ENCODE measurements at regions not wholly inside any gene's neighbourhood (a gene's known extent, or its start where the extent isn't known, plus 50 kb on each side); places are given as distances from the start of the nearest gene placed in this dataset.

DNA sequence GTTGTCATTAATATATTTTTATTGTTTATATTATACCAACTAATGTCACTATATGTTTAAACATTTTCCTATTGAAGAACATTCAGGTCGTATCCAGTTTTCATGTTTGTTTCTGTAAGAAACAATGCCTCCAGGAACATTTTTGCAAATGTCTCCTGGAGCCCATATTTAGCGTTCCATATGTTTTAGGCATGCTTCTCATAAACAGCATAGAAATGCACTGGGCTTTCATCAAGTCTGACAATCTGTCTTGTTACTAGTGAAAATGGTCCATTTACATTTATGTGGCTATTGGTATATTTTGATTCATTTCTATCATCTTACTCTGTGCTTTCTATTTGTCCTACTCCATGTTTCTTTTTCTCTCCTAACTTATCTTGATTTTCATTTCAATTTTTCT is 431.7 kb downstream of the TFAP2A start:
- Mint-ChIP-seq H3K4me1 (ENCODE audit: low read depth) (no peaks in the 10 kb centered on the region), H3K27me3 (no peaks in the 10 kb centered on the region), H3K27ac (no peak overlapping the region), H3K9me3 (ENCODE audit: low read depth) (peaks cover 3% of the 10 kb centered on the region), H3K4me3 (no peak overlapping the region), H3K36me3 (no peaks in the 10 kb centered on the region)

DNA sequence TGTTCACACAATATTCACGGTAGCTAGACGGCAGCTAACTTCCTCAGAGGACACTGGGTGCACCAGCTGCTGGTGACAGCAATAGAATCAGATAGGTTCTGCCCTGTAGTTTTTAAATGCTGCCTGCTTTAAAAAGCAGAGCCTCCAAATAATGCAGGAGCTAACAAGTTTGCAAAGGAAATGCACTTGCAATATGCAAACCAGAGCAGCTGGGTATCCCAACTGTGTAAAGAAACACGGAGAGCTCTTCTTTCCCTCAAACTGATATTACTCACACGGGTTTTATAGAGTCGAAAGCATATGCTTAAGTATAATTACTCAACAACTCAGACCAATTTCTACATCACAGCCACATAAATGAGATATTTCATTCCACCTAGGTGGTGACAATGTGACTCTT is 432.7 kb downstream of the TFAP2A start:
- Mint-ChIP-seq H3K4me3 (no peak overlapping the region), H3K9me3 (ENCODE audit: low read depth) (peaks cover 3% of the 10 kb centered on the region), H3K4me1 (ENCODE audit: low read depth) (no peaks in the 10 kb centered on the region), H3K36me3 (no peaks in the 10 kb centered on the region), H3K27ac (no peak overlapping the region), H3K27me3 (no peaks in the 10 kb centered on the region)

DNA sequence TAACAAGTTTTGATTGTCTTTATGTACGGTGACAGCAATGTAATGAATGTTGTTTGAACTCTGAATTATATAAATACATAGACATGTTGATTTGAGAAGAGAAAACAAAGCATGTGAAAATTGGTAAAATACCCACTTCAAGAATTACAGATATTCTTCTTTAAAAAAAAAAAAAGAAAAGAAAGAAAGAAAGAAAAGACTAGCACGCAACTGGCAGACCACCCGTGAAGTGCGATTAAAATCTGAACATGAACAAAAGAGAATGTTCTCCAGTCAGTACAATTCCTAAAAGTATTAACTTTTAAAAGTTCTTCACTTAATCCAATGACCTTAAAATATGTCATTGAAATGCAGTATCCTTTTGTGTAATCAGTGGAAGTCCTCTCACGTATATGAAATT is 434.9 kb downstream of the TFAP2A start:
- peaks cover 11% of the 10 kb centered on the region for H3K9me3 Mint-ChIP-seq (ENCODE audit: low read depth)
- H3K27me3 Mint-ChIP-seq, result no peaks in the 10 kb centered on the region
- H3K27ac Mint-ChIP-seq, result no peak overlapping the region
- no peak overlapping the region for H3K4me3 Mint-ChIP-seq
- no peaks in the 10 kb centered on the region for H3K36me3 Mint-ChIP-seq
- H3K4me1 Mint-ChIP-seq (ENCODE audit: low read depth), result no peaks in the 10 kb centered on the region

DNA sequence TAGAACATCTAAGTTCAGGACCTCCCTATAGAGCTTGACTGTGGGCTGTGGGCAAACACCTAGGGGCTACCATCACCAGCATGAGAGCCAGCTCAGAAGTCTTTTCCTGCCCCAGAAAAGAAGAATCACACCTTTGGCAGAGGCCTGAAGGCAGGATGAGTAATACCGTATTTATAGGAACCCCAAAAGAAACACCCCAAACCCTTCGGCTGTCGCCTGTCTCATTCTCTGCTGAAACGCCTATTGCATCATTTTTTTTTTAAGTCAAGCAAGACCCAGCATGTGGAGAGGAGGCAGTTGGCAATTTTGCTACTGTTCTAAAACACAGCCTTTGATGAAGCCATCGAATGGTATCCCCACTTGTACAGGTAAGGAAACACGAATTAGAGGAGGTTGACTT is 436.4 kb downstream of the TFAP2A start:
- no peaks in the 10 kb centered on the region for H3K36me3 Mint-ChIP-seq
- H3K9me3 Mint-ChIP-seq (ENCODE audit: low read depth), result peaks cover 8% of the 10 kb centered on the region
- H3K27ac Mint-ChIP-seq, result no peak overlapping the region
- H3K27me3 Mint-ChIP-seq, result no peaks in the 10 kb centered on the region
- no peaks in the 10 kb centered on the region for H3K4me1 Mint-ChIP-seq (ENCODE audit: low read depth)
- no peak overlapping the region for H3K4me3 Mint-ChIP-seq

DNA sequence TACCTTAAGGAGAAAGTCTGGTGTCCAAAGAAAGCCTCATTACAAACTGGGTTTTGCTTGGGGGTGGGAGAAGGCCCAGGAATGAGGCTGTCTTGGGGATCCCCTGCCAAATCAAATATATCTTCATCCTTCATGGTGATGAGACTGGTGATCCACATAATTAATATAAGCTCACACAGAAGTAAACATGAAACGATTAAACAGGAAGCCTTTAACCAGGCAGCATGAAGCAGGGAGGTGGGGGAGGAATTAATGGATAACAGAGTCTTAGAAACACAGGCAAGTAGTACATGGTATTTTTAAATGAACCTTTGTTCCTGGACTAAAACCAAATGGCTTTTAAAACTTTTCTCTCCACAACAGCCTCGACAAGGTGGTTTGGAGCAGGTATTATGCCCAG is 437.5 kb downstream of the TFAP2A start:
- H3K4me3 Mint-ChIP-seq, result no peak overlapping the region
- no peak overlapping the region for H3K27ac Mint-ChIP-seq
- no peaks in the 10 kb centered on the region for H3K36me3 Mint-ChIP-seq
- peaks cover 8% of the 10 kb centered on the region for H3K9me3 Mint-ChIP-seq (ENCODE audit: low read depth)
- H3K27me3 Mint-ChIP-seq, result no peaks in the 10 kb centered on the region
- H3K4me1 Mint-ChIP-seq (ENCODE audit: low read depth), result no peaks in the 10 kb centered on the region

DNA sequence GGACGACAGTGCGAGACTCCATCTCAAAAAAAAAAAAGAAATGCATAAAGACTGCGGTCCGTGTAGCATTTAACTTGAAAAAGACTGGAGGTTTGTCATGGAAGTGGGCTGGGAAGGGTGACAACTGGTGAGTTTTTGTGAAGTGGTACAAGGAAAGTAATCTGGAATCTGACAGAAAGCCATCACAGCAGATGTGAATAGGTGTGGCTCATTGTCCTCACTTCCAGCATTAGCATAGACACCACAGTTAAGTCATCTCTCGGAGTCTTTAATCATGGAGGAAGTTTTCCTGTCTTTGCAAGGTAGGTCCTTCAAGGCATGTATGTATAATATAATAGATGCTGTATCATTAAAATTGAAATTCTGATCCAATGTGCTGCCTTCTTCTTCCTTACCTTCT is 453.2 kb downstream of the TFAP2A start:
- H3K27ac Mint-ChIP-seq, result no peak overlapping the region
- H3K4me1 Mint-ChIP-seq (ENCODE audit: low read depth), result no peaks in the 10 kb centered on the region
- no peaks in the 10 kb centered on the region for H3K36me3 Mint-ChIP-seq
- H3K4me3 Mint-ChIP-seq, result no peak overlapping the region
- H3K9me3 Mint-ChIP-seq (ENCODE audit: low read depth), result peaks cover 7% of the 10 kb centered on the region
- H3K27me3 Mint-ChIP-seq, result no peaks in the 10 kb centered on the region

DNA sequence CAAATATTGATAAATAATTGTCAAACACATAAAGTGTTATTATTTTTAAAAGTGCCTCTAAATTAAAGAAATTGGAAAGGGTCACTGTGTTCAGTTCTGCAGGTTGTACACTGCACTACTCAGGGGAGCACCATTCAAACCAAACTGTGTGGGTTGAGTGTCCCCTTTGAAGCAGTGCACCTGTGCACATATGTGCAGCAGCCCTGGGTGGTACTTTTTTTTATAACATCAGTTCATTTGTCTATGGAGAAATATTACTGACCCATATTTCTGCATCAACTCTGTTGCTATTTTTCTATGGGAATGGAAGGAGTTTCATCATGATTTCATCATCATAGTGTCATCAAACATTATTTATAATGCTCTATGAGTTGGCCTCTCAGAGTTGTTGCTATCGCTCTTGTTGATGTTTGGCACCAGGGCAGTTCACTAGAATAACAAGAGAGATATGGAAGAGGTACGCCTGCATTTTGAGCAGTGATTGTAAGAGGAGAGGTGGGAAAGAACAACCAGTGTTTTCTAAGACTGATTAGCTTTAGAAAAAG is 457.6 kb downstream of the TFAP2A start:
- Mint-ChIP-seq H3K4me1 (ENCODE audit: low read depth) (no peaks in the 10 kb centered on the region), H3K27ac (no peak overlapping the region), H3K4me3 (no peak overlapping the region), H3K27me3 (peaks cover 2% of the 10 kb centered on the region), H3K36me3 (no peaks in the 10 kb centered on the region), H3K9me3 (ENCODE audit: low read depth) (peaks cover 5% of the 10 kb centered on the region)

DNA sequence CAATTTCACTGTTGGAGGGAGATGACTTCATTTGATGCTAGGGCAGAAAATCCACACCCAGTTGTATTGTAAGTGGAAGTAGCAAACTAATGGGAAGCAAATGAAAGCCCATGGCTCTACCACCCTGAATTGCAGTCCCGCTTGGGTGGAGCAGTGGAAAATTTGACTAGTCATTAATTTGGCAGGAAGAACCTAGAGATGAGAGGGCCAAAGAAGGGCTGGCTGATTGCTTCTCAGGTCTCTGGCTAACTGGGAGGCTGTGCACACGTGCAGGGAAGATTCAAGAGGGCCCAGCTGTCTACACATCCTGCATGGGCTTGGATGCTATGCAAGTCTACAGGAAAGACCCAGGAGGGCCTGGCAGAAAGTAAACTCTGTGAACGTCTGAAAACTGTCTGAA is 466.2 kb downstream of the TFAP2A start:
- peaks cover 16% of the 10 kb centered on the region for H3K9me3 Mint-ChIP-seq (ENCODE audit: low read depth)
- H3K4me3 Mint-ChIP-seq, result no peak overlapping the region
- H3K4me1 Mint-ChIP-seq (ENCODE audit: low read depth), result no peaks in the 10 kb centered on the region
- H3K36me3 Mint-ChIP-seq, result no peaks in the 10 kb centered on the region
- H3K27ac Mint-ChIP-seq, result no peak overlapping the region
- no peaks in the 10 kb centered on the region for H3K27me3 Mint-ChIP-seq

DNA sequence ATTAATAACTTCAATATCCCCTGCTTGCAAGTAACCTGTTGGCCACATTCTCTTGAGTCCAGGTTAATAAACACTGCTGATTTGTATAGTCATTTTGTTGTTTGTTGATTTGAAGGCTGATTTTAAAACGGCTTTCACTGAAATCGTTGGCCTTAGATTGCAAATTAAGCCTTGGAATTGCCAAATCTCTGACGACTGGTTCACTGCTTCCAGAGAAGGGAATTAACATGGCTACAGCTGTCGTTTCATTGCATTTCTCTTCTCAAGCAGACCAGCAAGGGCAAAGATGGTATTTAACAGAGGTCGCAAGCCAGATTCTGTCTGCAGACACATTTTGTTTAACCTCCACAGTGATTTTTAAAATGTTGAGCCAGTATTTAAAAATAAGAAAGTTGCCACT is 470.9 kb downstream of the TFAP2A start:
- Mint-ChIP-seq H3K27ac (no peak overlapping the region), H3K4me3 (no peak overlapping the region), H3K36me3 (no peaks in the 10 kb centered on the region), H3K4me1 (ENCODE audit: low read depth) (no peaks in the 10 kb centered on the region), H3K9me3 (ENCODE audit: low read depth) (peaks cover 9% of the 10 kb centered on the region), H3K27me3 (no peaks in the 10 kb centered on the region)

DNA sequence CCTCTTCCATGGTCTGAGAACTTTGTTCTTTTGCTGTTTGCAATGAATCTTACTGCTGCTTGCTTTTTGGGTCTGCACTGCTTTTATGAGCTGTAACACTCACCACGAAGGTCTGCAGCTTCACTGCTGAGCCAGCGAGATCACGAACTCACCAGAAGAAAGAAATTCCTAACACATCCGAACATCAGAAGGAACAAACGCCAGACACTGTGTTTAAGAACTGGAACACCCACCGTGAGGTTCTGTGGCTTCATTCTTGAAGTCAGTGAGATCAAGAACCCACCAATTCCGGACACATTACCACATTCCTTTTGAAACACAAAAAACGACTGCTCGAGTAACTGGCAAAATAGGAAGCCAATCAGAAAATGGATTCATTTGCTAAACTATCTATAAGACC is 471.8 kb downstream of the TFAP2A start:
- Mint-ChIP-seq H3K9me3 (ENCODE audit: low read depth) (peaks cover 5% of the 10 kb centered on the region), H3K27me3 (no peaks in the 10 kb centered on the region), H3K36me3 (no peaks in the 10 kb centered on the region), H3K27ac (no peak overlapping the region), H3K4me1 (ENCODE audit: low read depth) (no peaks in the 10 kb centered on the region), H3K4me3 (no peak overlapping the region)

DNA sequence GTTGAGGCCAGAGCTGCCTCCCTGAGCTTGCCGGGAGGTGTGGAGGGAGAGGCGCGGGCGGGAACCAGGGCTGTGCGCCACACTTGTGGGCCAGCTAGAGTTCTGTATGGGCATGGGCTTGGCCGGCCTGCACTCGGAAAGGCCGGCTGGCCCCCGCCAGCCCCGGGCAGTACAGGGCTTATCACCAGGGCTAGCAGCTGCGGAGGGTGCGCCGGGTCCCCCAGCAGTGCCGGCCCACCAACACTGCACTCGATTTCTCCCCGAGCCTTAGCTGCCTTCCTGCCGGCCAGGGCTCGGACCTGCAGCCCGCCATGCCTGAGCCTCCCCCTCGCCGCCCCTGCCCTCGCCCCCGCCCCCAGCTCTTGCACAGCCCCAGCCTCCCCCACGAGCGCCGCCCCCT is 472.7 kb downstream of the TFAP2A start:
- Mint-ChIP-seq H3K36me3 (no peaks in the 10 kb centered on the region), H3K9me3 (ENCODE audit: low read depth) (no peaks in the 10 kb centered on the region), H3K4me1 (ENCODE audit: low read depth) (no peaks in the 10 kb centered on the region), H3K27me3 (no peaks in the 10 kb centered on the region), H3K27ac (no peak overlapping the region), H3K4me3 (no peak overlapping the region)

DNA sequence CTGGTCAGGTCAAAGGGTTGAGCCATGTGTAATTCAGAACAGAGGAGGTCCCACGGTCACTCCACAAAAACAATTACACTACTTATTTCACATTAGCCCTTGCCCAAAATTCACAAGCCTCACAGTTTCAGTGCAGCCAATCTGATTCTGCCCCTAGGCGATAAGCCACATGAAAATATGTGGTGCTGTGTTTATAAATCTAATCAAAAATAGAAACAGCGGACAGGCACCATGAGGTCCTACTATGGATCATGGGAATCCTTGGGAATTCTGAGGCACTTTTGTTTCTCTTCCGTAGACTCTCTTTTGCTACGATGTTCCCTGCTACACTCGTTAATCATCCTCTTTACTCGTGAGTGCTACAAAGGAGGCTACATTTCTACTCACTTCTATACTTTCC is 476.1 kb downstream of the TFAP2A start:
- Mint-ChIP-seq H3K9me3 (ENCODE audit: low read depth) (no peaks in the 10 kb centered on the region), H3K4me3 (no peak overlapping the region), H3K27me3 (no peaks in the 10 kb centered on the region), H3K36me3 (no peaks in the 10 kb centered on the region), H3K27ac (no peak overlapping the region), H3K4me1 (ENCODE audit: low read depth) (no peaks in the 10 kb centered on the region)

DNA sequence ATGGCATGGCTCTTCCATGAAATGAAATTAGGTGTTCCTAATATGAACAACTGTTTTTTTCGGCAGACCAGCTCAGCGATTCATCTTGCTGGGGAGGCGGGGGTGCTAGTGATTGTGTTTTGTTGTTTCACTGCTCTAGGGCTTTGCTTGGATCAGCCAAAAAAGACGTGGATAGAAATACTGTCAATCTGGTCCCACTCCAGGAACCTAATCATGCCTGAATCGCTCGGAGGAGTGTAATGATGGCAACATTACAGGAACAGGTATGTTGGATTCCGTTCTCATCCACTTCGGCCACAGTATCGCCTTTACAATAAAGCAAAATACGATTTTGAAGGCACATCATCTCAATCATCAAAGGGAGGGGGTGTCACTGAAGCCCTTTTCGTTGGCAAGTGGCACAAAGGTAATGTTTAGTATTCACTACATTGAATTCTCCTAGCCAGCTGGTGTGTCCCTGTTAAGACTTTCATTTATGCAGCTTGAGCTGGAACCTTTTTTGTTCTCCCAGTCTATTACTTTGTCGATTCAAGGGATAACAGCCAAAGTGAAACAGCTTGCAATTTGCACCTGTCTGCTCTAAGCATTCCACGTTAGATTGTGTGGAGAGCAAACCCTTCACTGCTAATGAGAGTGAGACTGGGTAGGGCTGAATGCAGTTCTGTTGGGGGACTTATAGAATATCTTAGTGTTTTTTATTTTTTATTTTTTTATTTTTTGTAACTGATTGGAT is 477.7 kb downstream of the TFAP2A start:
- Mint-ChIP-seq H3K4me3 (no peak overlapping the region), H3K27me3 (no peaks in the 10 kb centered on the region), H3K9me3 (ENCODE audit: low read depth) (no peaks in the 10 kb centered on the region), H3K4me1 (ENCODE audit: low read depth) (no peaks in the 10 kb centered on the region), H3K27ac (no peak overlapping the region), H3K36me3 (no peaks in the 10 kb centered on the region)

DNA sequence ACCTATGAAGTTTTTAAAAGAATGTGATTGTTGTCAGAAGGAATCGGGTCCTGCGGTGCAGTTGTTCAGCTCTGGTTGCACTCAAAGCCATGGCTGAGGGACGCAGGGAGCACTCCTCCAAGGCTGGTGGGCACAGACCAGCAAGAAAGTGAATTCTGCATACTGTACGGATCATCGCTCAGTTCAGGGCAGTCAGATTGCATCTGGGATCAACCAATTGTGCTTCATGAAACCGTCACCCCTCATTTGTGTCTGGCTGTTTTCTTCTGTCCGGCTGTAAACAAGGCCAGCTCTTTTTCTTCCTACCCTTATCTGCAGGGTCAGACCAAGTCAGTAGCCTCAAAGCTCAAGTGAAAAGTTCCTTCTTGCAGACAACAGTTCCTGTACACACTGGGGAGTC is 478.3 kb downstream of the TFAP2A start:
- no peak overlapping the region for H3K27ac Mint-ChIP-seq
- no peaks in the 10 kb centered on the region for H3K27me3 Mint-ChIP-seq
- no peaks in the 10 kb centered on the region for H3K4me1 Mint-ChIP-seq (ENCODE audit: low read depth)
- no peaks in the 10 kb centered on the region for H3K9me3 Mint-ChIP-seq (ENCODE audit: low read depth)
- no peaks in the 10 kb centered on the region for H3K36me3 Mint-ChIP-seq
- no peak overlapping the region for H3K4me3 Mint-ChIP-seq

DNA sequence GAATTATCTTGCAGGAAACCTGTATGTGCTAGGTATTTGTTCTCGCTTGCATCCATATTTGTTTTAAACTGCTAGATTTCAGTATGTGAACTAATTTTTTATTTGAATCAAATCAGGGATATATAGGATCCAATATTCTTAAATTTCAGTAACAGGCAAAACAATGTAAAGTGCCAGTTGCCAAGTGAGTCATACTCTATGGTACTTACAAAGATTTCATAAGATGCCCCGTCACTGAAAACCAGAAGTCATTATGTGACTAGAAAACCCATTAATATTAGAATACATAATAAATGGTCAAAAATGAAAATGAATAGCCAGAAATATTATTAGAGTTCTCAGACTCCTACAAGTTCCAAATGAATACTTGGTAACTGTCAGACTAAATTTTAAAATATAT is 481.2 kb downstream of the TFAP2A start:
- H3K36me3 Mint-ChIP-seq, result no peaks in the 10 kb centered on the region
- no peak overlapping the region for H3K27ac Mint-ChIP-seq
- no peak overlapping the region for H3K4me3 Mint-ChIP-seq
- no peaks in the 10 kb centered on the region for H3K9me3 Mint-ChIP-seq (ENCODE audit: low read depth)
- no peaks in the 10 kb centered on the region for H3K27me3 Mint-ChIP-seq
- no peaks in the 10 kb centered on the region for H3K4me1 Mint-ChIP-seq (ENCODE audit: low read depth)

DNA sequence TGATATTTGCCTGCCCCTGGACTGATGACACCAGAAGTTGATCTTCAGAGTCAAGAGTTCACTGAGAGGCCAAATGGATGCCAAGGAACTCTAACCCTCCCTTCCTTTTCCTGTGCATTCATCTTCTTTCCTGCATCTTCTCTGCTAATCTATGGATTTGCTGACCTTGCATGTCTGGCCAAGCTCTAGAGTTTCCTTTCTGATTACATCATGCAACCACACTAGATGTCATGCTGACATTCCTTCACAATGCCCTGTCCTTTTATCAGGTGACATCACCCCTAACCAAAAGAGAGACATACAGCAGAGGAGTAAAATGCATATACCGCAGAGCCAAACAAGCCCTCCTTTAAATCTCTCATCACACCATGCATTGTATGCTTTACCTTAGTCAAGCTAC is 487.6 kb downstream of the TFAP2A start:
- Mint-ChIP-seq H3K27ac (no peak overlapping the region), H3K4me3 (no peak overlapping the region), H3K4me1 (ENCODE audit: low read depth) (no peaks in the 10 kb centered on the region), H3K36me3 (no peaks in the 10 kb centered on the region), H3K27me3 (no peaks in the 10 kb centered on the region), H3K9me3 (ENCODE audit: low read depth) (no peaks in the 10 kb centered on the region)

Measured in activated naive CD8-positive, alpha-beta T cell (primary cell).